Thymus (tissue), 11 donors: ENCODE measurements at regions not wholly inside any gene's neighbourhood (a gene's known extent, or its start where the extent isn't known, plus 50 kb on each side); places are given as distances from the start of the nearest gene placed in this dataset.
"Not testable (repeated sequence)": the region's sequence is repeated elsewhere in the genome, so short reads cannot be mapped to it uniquely, and the experiment has no call there.

ENCODE experiments used
- DNase-seq, 9 donors: peaks; one replicate each; pipeline ENCODE4 v3.0.0-alpha.2; 2013; ENCODE audit warnings: low spot score in 9 of 9, low read depth in 6 of 9, missing footprints in 1 of 9
- H3K27ac ChIP-seq, 2 donors: one replicate each; pipeline ENCODE4 v1.5.1; 2013; ENCODE audit warnings: control low read depth in 1 of 2, low read depth in 1 of 2, low read length in 1 of 2, mild to moderate bottlenecking in 1 of 2, moderate library complexity in 1 of 2
- H3K27me3 ChIP-seq, 2 donors: one replicate each; pipeline ENCODE4 v1.5.1; 2013; ENCODE audit warnings: low read length in 1 of 2; ENCODE audit not compliant: control insufficient read depth in 2 of 2, insufficient read depth in 1 of 2
- H3K36me3 ChIP-seq, 2 donors: one replicate each; pipeline ENCODE4 v1.5.1; 2013; ENCODE audit warnings: low read length in 1 of 2, mild to moderate bottlenecking in 1 of 2, moderate library complexity in 1 of 2; ENCODE audit not compliant: control insufficient read depth in 2 of 2, insufficient read depth in 2 of 2
- H3K4me1 ChIP-seq, 2 donors: one replicate each; pipeline ENCODE4 v1.5.1; 2013; ENCODE audit warnings: low read length in 2 of 2; ENCODE audit not compliant: control insufficient read depth in 2 of 2, insufficient read depth in 2 of 2
- H3K4me3 ChIP-seq, 2 donors: one replicate each; pipeline ENCODE4 v1.5.1; 2013; ENCODE audit warnings: low read length in 2 of 2, control low read depth in 1 of 2, mild to moderate bottlenecking in 1 of 2
- H3K9me3 ChIP-seq, 2 donors: one replicate each; pipeline ENCODE4 v1.5.1; 2013; ENCODE audit warnings: low read length in 1 of 2, mild to moderate bottlenecking in 1 of 2; ENCODE audit not compliant: control insufficient read depth in 2 of 2, insufficient read depth in 1 of 2
- WGBS: extraction: QIAGEN DNeasy Blood & Tissue Kit; methylation state at CpG from one replicate; pipeline ENCODE4 v1.1.7; 2013; 5-methylcytosine and 5-hydroxymethylcytosine counted together
- donor health status: healthy.

- H3K27me3 ChIP-seq: no peaks in the 10 kb centered on the region
- no peak overlapping the region for H3K27ac ChIP-seq
- H3K36me3 ChIP-seq: no peaks in the 10 kb centered on the region
- no peak for DNase-seq
- H3K4me1 ChIP-seq: no peaks in the 10 kb centered on the region
- H3K9me3 ChIP-seq: no peaks in the 10 kb centered on the region
- no peak overlapping the region for H3K4me3 ChIP-seq
- WGBS: 92% methylated on average over 3 of the region's 3 CpGs
Measured at GRCh38 chrX:115357326-115358120, 68.0 kb downstream of the LUZP4 start.

GRCh38 chrX:115359508-115359907 is 70.0 kb downstream of the LUZP4 start:
- not testable (repeated sequence) for H3K4me1 ChIP-seq, H3K36me3 ChIP-seq, H3K4me3 ChIP-seq, H3K9me3 ChIP-seq, H3K27me3 ChIP-seq, DNase-seq, H3K27ac ChIP-seq
- 65% methylated on average over 7 of the region's 7 CpGs for WGBS

GRCh38 chrX:115360220-115360781 is 70.8 kb downstream of the LUZP4 start:
- Histone ChIP-seq H3K36me3 (no peaks in the 10 kb centered on the region), H3K9me3 (no peaks in the 10 kb centered on the region), H3K4me1 (no peaks in the 10 kb centered on the region), H3K4me3 (no peak overlapping the region), H3K27me3 (no peaks in the 10 kb centered on the region), H3K27ac (no peak overlapping the region)
- no peak for DNase-seq
- WGBS: 91% methylated on average over 2 of the region's 2 CpGs

GRCh38 chrX:115362334-115363095 is 73.0 kb downstream of the LUZP4 start:
- Histone ChIP-seq H3K4me1 (no peaks in the 10 kb centered on the region), H3K36me3 (no peaks in the 10 kb centered on the region), H3K27me3 (no peaks in the 10 kb centered on the region), H3K4me3 (no peak overlapping the region), H3K9me3 (no peaks in the 10 kb centered on the region), H3K27ac (no peak overlapping the region)
- WGBS: 17% methylated on average over 18 of the region's 18 CpGs
- peak in 2 of 9 donors; percentile 0 to 32 for DNase-seq

- Histone ChIP-seq H3K36me3 (no peaks in the 10 kb centered on the region), H3K27ac (no peak overlapping the region), H3K9me3 (no peaks in the 10 kb centered on the region), H3K27me3 (no peaks in the 10 kb centered on the region), H3K4me1 (no peaks in the 10 kb centered on the region), H3K4me3 (no peak overlapping the region)
- DNase-seq: no peak
- 5% methylated on average over 2 of the region's 2 CpGs for WGBS
Measured at GRCh38 chrX:115363372-115363771, 73.9 kb downstream of the LUZP4 start.

GRCh38 chrX:115363897-115364296 is 74.4 kb downstream of the LUZP4 start:
- H3K9me3 ChIP-seq: no peaks in the 10 kb centered on the region
- no peaks in the 10 kb centered on the region for H3K4me1 ChIP-seq
- no peaks in the 10 kb centered on the region for H3K36me3 ChIP-seq
- no peaks in the 10 kb centered on the region for H3K27me3 ChIP-seq
- no peak overlapping the region for H3K27ac ChIP-seq
- no peak overlapping the region for H3K4me3 ChIP-seq
- no peak for DNase-seq
- 96% methylated on average over 2 of the region's 2 CpGs for WGBS

- Histone ChIP-seq H3K36me3 (no peaks in the 10 kb centered on the region), H3K4me3 (no peak overlapping the region), H3K27me3 (no peaks in the 10 kb centered on the region), H3K9me3 (no peaks in the 10 kb centered on the region), H3K27ac (no peak overlapping the region), H3K4me1 (no peaks in the 10 kb centered on the region)
- no peak for DNase-seq
Measured at GRCh38 chrX:115364670-115365069, 75.2 kb downstream of the LUZP4 start.

- no peak overlapping the region for H3K27ac ChIP-seq
- no peaks in the 10 kb centered on the region for H3K9me3 ChIP-seq
- H3K4me3 ChIP-seq: no peak overlapping the region
- H3K4me1 ChIP-seq: no peaks in the 10 kb centered on the region
- no peak for DNase-seq
- H3K27me3 ChIP-seq: no peaks in the 10 kb centered on the region
- WGBS: 82% methylated on average over 1 of the region's 1 CpG
- H3K36me3 ChIP-seq: no peaks in the 10 kb centered on the region
Measured at GRCh38 chrX:115366535-115366934, 77.0 kb downstream of the LUZP4 start.

GRCh38 chrX:115367455-115367854 is 77.9 kb downstream of the LUZP4 start:
- H3K4me3 ChIP-seq: no peak overlapping the region

More at GRCh38 chrX:115367455-115367854, 77.9 kb downstream of the LUZP4 start:
- Histone ChIP-seq H3K27me3 (no peaks in the 10 kb centered on the region), H3K27ac (no peak overlapping the region), H3K4me1 (no peaks in the 10 kb centered on the region), H3K36me3 (no peaks in the 10 kb centered on the region), H3K9me3 (no peaks in the 10 kb centered on the region)
- 81% methylated on average over 6 of the region's 6 CpGs for WGBS
- no peak for DNase-seq
